Breast epithelium (tissue), 3 donors: ENCODE measurements at regions not wholly inside any gene's neighbourhood (a gene's known extent, or its start where the extent isn't known, plus 50 kb on each side); places are given as distances from the start of the nearest gene placed in this dataset.

ENCODE experiments used
- POLR2AphosphoS5 ChIP-seq, 3 donors: sonication (generic); formaldehyde crosslinking; IDR thresholded peaks; one replicate each; pipeline ENCODE4 v1.6.1; 2017; ENCODE audit warnings: antibody characterized with exemption in 3 of 3
- TF ChIP-seq, protein P1 (sequence below), 3 donors: fragments of 450-650 bp; IDR thresholded peaks; one replicate each; pipeline ENCODE4 v1.5.1; 2016 to 2017; ENCODE audit warnings: antibody characterized with exemption in 3 of 3, mild to moderate bottlenecking in 3 of 3, moderate library complexity in 3 of 3

DNA sequence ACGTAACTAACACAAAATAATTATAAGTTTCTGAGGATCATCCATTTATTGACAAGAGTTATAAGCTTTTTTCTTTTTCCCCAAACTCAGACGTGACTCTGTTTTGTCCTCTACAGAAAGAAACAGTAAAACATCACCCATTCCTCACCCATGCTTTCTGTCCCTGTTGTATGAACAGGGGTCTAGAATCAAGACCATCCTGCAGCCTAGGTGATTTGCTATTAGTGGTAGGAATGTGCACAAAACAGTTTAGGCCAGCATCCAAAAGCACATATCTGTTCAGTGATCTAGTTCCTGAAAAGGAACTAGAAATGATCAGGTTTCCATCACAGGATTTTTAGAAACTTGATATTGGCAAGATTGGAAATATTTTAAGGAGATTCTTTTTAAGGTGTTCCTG is 527.6 kb downstream of the SOX2 start:
- TF ChIP-seq, protein P1, sequence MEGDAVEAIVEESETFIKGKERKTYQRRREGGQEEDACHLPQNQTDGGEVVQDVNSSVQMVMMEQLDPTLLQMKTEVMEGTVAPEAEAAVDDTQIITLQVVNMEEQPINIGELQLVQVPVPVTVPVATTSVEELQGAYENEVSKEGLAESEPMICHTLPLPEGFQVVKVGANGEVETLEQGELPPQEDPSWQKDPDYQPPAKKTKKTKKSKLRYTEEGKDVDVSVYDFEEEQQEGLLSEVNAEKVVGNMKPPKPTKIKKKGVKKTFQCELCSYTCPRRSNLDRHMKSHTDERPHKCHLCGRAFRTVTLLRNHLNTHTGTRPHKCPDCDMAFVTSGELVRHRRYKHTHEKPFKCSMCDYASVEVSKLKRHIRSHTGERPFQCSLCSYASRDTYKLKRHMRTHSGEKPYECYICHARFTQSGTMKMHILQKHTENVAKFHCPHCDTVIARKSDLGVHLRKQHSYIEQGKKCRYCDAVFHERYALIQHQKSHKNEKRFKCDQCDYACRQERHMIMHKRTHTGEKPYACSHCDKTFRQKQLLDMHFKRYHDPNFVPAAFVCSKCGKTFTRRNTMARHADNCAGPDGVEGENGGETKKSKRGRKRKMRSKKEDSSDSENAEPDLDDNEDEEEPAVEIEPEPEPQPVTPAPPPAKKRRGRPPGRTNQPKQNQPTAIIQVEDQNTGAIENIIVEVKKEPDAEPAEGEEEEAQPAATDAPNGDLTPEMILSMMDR (IDR thresholded peaks at IDR 0.05), result no peak
- no peak for TF ChIP-seq POLR2AphosphoS5 (IDR thresholded peaks at IDR 0.05)
